ENCODE measurements at regions not wholly inside any gene's neighbourhood (a gene's known extent, or its start where the extent isn't known, plus 50 kb on each side); places are given as distances from the start of the nearest gene placed in this dataset.
"Not testable (repeated sequence)": the region's sequence is repeated elsewhere in the genome, so short reads cannot be mapped to it uniquely, and the experiment has no call there.

- no peak for DNase-seq (ENCODE audit: low spot score)
Measured at GRCh38 chr6:43935921-43936439, 166.0 kb downstream of the VEGFA start.

DNA sequence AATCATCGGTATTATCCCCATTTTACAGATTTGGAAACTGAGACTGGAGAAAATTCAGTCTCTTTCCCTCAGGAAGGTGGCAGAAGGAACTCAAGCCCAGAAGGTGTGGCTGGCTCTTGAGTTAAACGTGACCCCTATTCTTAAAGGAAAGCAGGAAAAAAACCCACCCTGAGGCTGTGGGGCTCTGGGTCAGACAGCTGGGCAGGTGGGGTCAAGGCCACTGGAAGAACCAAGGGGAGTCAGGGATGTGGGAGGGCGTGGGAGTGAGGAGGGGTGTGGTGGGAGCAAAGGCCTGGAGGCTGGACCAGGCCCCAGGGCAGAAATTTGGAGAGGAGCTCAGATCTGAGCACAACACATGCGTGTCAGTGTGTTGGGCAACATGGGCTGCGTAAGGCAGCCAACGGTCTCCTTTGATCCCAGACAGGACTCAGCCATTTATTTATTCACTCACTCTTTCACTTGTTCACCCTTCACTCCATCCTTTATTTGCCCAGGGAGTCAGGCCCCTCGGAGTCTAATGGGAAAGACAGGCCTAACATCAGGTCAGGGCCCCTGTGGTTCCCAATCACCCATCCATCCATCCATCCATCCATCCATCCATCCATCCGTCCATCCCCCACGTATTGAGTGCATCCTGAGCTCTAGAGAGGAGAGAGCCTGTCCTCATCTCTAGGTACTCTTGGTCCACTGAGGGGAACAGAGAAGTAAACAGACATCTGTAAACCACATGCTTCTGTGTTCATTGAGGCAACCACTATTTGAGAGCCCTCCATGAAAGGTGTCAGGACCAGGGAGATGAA lies 165.0 kb downstream of the VEGFA start:
- DNase-seq (ENCODE audit: low spot score) = no peak

- DNase-seq (ENCODE audit: low spot score) = no peak
Measured at GRCh38 chr6:43934183-43934802, 164.3 kb downstream of the VEGFA start.

- DNase-seq (ENCODE audit: low spot score) = no peak
Measured at GRCh38 chr6:43933148-43933885, 163.3 kb downstream of the VEGFA start.

GRCh38 chr6:43932259-43933147 lies 162.5 kb downstream of the VEGFA start:
- DNase-seq (ENCODE audit: low spot score) = no peak

DNA sequence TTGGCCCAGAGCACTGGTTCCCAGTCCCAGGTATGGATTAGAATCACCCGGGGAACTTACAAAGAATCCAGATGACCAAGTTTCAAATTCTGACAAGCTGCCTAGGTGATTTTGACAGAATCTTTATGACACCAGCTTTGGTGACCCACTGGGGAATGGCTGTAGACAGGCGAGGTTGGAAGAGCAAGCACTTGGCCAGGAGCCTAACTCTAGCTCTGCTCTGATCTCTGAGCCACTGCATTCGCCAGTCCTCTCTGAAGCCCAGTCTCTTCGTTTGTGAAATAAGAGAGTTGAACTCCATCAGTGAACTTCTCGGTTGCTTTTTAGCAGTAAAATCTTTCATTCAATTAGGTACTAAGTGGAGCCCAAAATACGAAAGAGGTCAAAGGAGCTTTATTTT lies 161.2 kb downstream of the VEGFA start:
- DNase-seq (ENCODE audit: low spot score) = no peak

GRCh38 chr6:43930440-43931154 lies 160.6 kb downstream of the VEGFA start:
- DNase-seq (ENCODE audit: low spot score) = no peak

- no peak for DNase-seq (ENCODE audit: low spot score)
Measured at GRCh38 chr6:43929511-43929910, 159.5 kb downstream of the VEGFA start.

GRCh38 chr6:43927532-43928210 lies 157.7 kb downstream of the VEGFA start:
- DNase-seq (ENCODE audit: low spot score) = peak; percentile 33

GRCh38 chr6:43926634-43927531 lies 156.9 kb downstream of the VEGFA start:
- DNase-seq (ENCODE audit: low spot score) = peak; percentile 96

- not testable (repeated sequence) for DNase-seq (ENCODE audit: low spot score)
Measured at GRCh38 chr6:43925636-43926139, 155.7 kb downstream of the VEGFA start.

- DNase-seq (ENCODE audit: low spot score) = peak; percentile 74
Measured at GRCh38 chr6:43924222-43924702, 154.3 kb downstream of the VEGFA start.

DNA sequence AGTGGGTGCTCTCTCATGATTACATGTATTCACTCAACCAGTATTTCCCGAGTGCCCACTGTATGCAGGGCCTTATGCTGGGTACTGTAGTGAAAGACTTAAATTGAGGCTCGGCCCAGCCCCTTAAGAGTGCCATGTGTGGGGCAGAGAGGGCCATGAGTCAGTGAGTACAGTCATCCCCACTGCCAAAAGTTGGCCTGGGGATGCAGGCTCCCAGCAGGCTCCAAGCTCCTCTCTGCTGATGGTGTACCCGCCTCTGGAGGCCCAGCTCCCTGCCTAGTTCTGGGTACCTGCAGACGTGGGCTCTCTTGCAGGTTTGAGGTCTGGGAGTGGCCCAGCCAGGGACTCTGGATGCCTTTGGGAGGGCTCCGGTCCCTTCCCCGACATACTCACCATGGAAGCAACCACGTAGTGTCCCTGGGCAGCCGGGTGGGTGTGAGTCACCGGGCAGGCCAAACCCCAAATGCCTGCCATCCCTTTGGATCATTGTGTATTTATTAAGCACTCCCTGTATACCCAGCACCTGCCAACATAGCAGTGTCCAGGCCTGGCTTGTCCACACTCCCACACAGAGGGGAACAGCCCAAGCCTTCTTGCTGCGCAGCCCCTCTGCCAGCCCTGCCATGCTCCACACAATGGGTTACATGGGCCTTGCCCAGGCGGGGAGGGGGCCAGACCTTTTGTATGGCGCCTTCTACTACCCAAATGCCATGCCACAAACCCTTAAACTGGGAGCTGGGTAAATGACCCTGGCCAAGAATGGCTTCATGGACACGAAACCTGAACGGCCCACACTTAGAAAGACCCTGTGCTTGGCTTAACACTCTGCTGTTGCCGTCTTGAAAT lies 153.6 kb downstream of the VEGFA start:
- DNase-seq (ENCODE audit: low spot score) = peak; percentile 74

DNA sequence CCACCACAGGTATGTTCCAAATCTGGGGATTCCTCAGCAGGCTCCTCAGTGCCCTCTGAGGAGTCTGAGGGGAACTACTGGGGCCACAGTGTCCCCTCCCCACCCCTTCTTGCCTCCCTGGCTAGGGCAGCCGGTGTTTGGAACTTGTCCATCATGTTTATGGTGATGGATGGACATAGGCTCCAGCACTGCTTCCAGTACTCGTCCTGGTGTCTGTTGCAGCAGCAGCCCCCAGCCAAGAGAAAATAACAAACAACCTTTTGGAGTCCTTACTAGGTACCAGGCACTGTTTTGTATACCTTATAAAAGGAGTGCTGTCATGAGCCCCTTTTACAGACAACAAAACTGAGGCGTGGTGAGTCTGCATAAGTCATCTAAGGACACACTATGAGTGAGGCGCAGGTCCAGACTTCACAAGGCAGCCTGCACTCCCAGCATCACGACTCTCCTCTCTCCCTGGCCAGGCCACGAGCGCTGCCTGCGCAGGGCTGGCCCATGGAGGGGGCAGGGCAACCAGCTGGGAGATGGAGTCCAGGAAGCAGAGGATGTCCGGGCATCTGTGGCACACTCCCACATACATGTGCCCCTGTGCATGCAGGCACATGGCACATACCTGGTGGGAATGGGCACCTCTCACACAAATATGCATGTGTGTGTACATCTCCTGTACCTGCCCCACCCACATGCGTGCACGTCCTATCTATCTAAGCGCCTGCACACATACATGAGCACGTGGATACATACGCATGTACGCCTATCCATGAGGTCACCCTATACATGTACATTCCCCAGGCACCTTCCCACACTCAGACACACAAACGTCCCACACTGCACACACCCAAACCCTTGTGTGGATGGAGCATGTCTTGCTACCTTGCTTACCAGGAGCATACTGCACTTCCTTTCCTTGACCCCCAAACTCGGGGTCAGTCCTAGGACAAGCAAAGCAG lies 152.7 kb downstream of the VEGFA start:
- DNase-seq (ENCODE audit: low spot score) = no peak

DNA sequence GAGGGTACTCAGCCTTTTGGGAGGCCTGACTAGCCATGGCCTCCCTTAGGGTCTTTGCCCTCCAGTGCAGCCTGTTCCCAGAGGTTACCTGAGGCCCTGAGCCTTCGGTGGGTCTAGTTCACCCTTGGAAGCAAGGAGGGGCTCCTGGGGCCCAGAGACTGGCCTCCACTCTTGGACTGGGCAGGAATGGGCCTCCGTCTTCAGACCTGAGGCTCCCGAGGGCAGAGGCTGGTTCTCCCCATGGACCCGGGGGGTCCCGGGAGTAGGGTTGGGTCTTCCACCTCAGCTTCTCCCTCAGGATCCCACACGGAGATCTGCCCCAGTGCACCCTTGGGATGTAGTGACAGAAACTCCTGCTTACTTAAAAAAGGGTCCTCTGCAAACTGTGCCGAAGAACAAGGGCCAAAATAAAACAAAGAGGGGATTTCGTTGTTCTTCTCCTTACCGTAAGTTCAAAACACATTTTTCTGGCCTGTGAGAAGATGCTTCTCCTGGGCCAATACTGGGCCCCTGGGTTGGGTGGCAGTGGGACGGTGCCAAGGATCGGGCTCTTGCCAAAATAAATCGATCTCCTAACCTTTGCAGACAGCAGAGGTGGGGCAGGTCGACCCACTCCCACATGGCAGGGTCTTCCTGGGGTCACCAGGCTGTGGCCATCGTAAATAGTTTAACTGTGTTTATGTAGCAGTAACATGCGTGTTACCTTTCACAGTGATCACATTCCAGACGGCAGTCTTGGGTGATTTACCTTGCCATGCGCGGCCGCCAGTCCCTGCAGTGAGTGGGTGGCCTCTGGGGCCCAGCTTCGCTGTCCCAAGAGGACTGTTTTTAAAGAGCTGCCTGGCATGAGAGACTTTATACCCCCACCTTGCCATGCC lies 151.8 kb downstream of the VEGFA start:
- no peak for DNase-seq (ENCODE audit: low spot score)

- DNase-seq (ENCODE audit: low spot score) = no peak
Measured at GRCh38 chr6:43921039-43921438, 151.0 kb downstream of the VEGFA start.
